Vagina (tissue), 2 donors: ENCODE measurements at regions not wholly inside any gene's neighbourhood (a gene's known extent, or its start where the extent isn't known, plus 50 kb on each side); places are given as distances from the start of the nearest gene placed in this dataset.

ENCODE experiments used
- DNase-seq, 2 donors: peaks; one replicate each; pipeline ENCODE4 v3.0.0-alpha.2; 2017; ENCODE audit errors: extremely low spot score in 2 of 2
- H3K27ac ChIP-seq: fragments of 200-600 bp; sonication (generic); one replicate; pipeline ENCODE4 v1.5.1; 2019
- H3K27me3 ChIP-seq: fragments of 200-600 bp; sonication (generic); one replicate; pipeline ENCODE4 v1.5.1; 2019
- H3K36me3 ChIP-seq, 2 donors: fragments of 200-600 bp; sonication (generic); one replicate each; pipeline ENCODE4 v1.5.1; 2017 to 2019
- H3K4me1 ChIP-seq: fragments of 200-600 bp; sonication (generic); one replicate; pipeline ENCODE4 v1.5.1; 2019
- H3K4me3 ChIP-seq, 2 donors: fragments of 200-600 bp; sonication (generic); 1 replicate in 1 of 2; 2 replicates in 1 of 2; pipeline ENCODE4 v1.5.1; 2016 to 2019
- H3K9me3 ChIP-seq: fragments of 200-600 bp; sonication (generic); one replicate; pipeline ENCODE4 v1.5.1; 2019
- POLR2A ChIP-seq, 2 donors: fragments of 450-650 bp; IDR thresholded peaks; one replicate each; pipeline ENCODE4 v1.6.1; 2017; ENCODE audit warnings: antibody characterized with exemption in 2 of 2, mild to moderate bottlenecking in 2 of 2, moderate library complexity in 2 of 2
- POLR2AphosphoS5 ChIP-seq, 2 donors: sonication (generic); formaldehyde crosslinking; IDR thresholded peaks; one replicate each; pipeline ENCODE4 v1.9.0; 2017; ENCODE audit warnings: antibody characterized with exemption in 2 of 2, mild to moderate bottlenecking in 2 of 2, low read depth in 1 of 2; ENCODE audit not compliant: insufficient read depth in 1 of 2
- intact Hi-C: fragments of 100-400 bp; cut with DNase I; formaldehyde crosslinking; loops from one replicate; pipeline ENCODE4 v1.15.1; 2023
- TF ChIP-seq, protein P1 (sequence below), 3 experiments: fragments of 450-650 bp in 2 of 3; fragments of 200-600 bp in 1 of 3; sonication (generic) in 1 of 3; IDR thresholded peaks; one replicate each; pipeline ENCODE4 v1.5.1; 2017 to 2019; ENCODE audit warnings: antibody characterized with exemption in 3 of 3, mild to moderate bottlenecking in 2 of 3, moderate library complexity in 2 of 3

DNA sequence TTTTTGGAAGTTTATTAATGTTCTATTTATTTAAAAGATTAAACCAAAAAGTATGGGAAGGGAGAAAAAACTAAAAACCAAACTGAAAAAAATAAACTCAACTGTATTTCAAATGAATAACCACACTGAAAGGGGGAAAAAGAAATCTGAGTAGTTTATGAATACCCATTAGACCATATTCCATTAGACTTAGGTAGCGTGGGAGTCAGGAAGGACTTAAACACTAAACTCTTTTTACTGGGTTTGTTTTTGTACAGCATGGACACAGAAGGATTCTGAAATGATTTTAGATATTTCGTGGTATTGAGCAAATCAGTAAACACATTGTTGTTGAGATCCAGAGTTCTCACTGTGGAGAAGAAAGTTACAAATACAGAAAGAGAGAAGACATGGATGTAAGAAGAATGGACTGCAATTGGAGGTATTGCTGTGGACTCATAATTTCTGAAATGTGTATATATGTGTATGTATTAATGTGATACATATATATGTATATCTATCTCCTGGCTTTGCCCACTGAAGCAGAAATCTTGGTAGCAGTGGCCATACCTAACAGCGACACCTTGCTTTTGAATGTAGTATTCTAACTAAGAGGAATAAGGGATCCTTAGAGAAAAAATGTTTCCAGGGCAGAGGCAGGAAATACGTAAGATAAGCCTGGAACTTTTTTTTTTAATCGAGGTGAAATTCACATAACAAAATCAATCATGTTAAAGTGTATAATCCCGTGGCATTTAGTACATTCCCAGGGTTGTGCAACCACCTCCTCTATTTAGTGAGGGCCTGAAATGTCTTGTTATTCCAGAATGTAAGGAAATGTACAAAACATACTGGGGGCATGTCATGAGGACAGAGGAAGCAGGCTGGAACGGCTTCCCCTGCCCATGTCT is 228.8 kb downstream of the SMARCA2 start:
- no peaks in the 10 kb centered on the region for H3K27me3 ChIP-seq
- intact Hi-C loops, result no loop called here
- TF ChIP-seq POLR2AphosphoS5 (IDR thresholded peaks at IDR 0.05; ENCODE audit: insufficient read depth in 1 of 2, low read depth in 1 of 2) (no peak), POLR2A (IDR thresholded peaks at IDR 0.05) (no peak)
- TF ChIP-seq, protein P1, sequence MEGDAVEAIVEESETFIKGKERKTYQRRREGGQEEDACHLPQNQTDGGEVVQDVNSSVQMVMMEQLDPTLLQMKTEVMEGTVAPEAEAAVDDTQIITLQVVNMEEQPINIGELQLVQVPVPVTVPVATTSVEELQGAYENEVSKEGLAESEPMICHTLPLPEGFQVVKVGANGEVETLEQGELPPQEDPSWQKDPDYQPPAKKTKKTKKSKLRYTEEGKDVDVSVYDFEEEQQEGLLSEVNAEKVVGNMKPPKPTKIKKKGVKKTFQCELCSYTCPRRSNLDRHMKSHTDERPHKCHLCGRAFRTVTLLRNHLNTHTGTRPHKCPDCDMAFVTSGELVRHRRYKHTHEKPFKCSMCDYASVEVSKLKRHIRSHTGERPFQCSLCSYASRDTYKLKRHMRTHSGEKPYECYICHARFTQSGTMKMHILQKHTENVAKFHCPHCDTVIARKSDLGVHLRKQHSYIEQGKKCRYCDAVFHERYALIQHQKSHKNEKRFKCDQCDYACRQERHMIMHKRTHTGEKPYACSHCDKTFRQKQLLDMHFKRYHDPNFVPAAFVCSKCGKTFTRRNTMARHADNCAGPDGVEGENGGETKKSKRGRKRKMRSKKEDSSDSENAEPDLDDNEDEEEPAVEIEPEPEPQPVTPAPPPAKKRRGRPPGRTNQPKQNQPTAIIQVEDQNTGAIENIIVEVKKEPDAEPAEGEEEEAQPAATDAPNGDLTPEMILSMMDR (IDR thresholded peaks at IDR 0.05), result no peak
- no peak for DNase-seq
- no peak overlapping the region for H3K27ac ChIP-seq
- no peak overlapping the region for H3K4me3 ChIP-seq
- no peaks in the 10 kb centered on the region for H3K36me3 ChIP-seq
- H3K4me1 ChIP-seq, result peaks cover 11% of the 10 kb centered on the region
- H3K9me3 ChIP-seq, result no peaks in the 10 kb centered on the region

DNA sequence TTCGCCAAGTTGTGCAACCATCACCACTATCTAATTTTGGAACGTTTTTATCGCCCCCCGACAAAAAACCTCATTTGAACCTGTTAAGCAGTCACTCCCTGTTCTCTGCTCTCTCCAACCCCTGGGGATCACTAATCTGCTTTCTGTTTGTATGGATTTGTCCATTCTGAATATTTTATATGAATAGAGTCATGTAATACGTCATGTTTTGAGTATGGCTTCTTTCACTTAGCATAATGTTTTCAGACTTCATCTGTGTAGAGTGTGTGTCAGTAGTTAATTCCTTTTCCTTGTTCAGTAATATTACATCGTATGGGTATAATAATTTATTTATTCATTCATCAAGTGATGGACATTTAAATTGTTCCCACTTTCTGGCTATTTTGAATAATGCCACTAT is 232.2 kb downstream of the SMARCA2 start:
- DNase-seq, result no peak
- no peaks in the 10 kb centered on the region for H3K9me3 ChIP-seq
- no peaks in the 10 kb centered on the region for H3K27me3 ChIP-seq
- TF ChIP-seq, protein P1 (IDR thresholded peaks at IDR 0.05), result no peak
- no peak for TF ChIP-seq POLR2AphosphoS5 (IDR thresholded peaks at IDR 0.05; ENCODE audit: insufficient read depth in 1 of 2, low read depth in 1 of 2)
- no peak for TF ChIP-seq POLR2A (IDR thresholded peaks at IDR 0.05)
- no peak overlapping the region for H3K4me3 ChIP-seq
- no peaks in the 10 kb centered on the region for H3K36me3 ChIP-seq
- intact Hi-C loops, result no loop called here
- H3K4me1 ChIP-seq, result peaks cover 8% of the 10 kb centered on the region
- no peak overlapping the region for H3K27ac ChIP-seq

DNA sequence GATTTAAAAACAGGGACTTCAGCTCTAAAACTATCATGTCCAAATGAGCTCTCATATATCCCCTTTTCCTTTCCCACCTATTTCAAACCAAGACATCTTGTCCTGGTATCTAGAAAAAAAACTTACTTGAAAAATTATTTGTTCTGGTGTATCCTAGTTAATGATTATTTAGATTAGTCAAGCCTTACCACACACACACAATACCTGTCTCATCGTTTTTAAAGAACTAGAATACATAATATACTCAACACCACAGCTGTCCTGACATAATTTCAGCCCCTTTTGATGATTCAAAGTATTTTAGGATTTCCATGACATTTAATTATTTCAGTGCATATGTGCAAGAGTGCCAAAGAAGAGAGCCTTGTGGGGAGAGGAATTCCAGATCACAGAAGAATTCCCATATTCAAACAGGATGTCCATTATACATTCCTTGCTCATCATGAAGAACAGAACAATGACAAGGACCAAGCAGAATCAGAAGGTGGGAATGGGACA is 233.7 kb downstream of the SMARCA2 start:
- H3K27ac ChIP-seq, result no peak overlapping the region
- no peak for DNase-seq
- no peaks in the 10 kb centered on the region for H3K36me3 ChIP-seq
- no peak overlapping the region for H3K4me3 ChIP-seq
- no peaks in the 10 kb centered on the region for H3K4me1 ChIP-seq
- TF ChIP-seq POLR2AphosphoS5 (IDR thresholded peaks at IDR 0.05; ENCODE audit: insufficient read depth in 1 of 2, low read depth in 1 of 2) (no peak), POLR2A (IDR thresholded peaks at IDR 0.05) (no peak)
- TF ChIP-seq, protein P1 (IDR thresholded peaks at IDR 0.05), result no peak
- H3K27me3 ChIP-seq, result no peaks in the 10 kb centered on the region
- intact Hi-C loops, result no loop called here
- no peaks in the 10 kb centered on the region for H3K9me3 ChIP-seq

DNA sequence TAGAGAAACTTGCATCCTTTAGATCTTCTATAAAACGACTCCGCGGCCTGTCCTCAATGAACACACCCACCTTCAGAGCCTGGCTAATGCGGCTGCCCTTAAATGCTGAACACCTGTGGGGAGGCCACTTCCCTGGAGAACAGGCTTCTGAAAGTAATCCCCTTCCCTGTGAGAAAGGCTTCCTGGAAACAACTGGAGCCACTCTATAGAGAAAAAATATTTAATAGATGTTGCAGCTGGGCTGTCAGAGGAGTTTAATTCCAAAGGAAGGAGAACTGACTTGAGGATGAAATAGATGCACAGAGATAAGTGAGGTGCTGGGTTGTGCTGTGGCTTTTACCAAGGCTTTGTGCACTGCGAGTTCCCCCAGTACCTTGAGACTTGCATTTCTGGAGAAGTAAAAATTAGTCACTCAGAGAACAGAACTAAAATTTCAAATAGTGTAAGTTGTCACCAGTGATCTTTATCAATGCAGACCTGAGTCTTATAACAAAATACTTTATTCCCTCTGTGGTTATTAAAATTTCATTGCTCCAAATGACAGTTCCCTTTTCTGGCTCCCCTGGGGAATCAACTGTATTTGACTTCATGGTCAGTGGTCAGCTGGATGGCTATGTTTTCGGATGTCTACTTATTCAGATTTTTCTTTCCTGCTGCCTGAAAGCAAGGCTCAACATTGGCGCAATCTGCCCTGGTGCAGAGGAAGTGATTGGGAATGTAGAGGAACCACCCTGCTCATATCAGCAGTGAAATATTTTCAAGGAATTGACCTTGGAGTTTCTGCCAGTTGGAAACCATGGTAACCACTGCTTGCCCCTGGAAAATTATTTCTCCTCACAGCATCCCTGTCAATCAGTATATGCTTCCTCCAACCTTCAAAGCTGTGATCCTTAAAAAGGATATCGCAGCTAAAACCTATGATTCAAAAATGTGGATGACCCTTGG is 238.8 kb downstream of the SMARCA2 start:
- TF ChIP-seq POLR2A (IDR thresholded peaks at IDR 0.05), result no peak

DNA sequence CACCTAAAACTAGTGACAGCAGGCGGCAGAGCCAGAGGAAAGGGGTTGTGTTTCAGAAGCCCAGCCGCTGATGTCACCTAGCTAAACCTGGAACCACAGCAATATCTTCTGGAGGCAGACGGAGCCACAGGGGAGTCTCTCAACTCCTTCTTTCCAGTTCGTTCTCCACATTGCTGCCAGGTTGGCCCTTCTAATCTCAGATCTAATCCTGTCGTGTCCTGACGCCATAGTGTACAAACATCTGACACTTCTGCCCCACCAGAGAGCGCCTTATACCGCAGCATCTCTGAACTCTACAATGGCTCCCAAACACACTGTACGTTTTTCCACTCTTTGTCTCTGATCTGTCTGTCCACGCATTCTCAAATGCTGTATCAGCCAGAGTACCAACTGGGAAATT is 240.0 kb downstream of the SMARCA2 start:
- Histone ChIP-seq H3K4me3 (no peak overlapping the region), H3K27ac (no peak overlapping the region), H3K36me3 (no peaks in the 10 kb centered on the region), H3K4me1 (no peaks in the 10 kb centered on the region), H3K27me3 (no peaks in the 10 kb centered on the region), H3K9me3 (no peaks in the 10 kb centered on the region)
- no peak for DNase-seq
- intact Hi-C loops, result no loop called here
- TF ChIP-seq POLR2A (IDR thresholded peaks at IDR 0.05) (no peak), POLR2AphosphoS5 (IDR thresholded peaks at IDR 0.05; ENCODE audit: insufficient read depth in 1 of 2, low read depth in 1 of 2) (no peak)
- TF ChIP-seq, protein P1 (IDR thresholded peaks at IDR 0.05), result no peak

More for the DNA sequence above, 238.8 kb downstream of the SMARCA2 start:
- Histone ChIP-seq H3K4me1 (no peaks in the 10 kb centered on the region), H3K27me3 (no peaks in the 10 kb centered on the region), H3K9me3 (no peaks in the 10 kb centered on the region), H3K27ac (no peak overlapping the region), H3K4me3 (no peak overlapping the region), H3K36me3 (no peaks in the 10 kb centered on the region)
- peak in 1 of 2 donors; percentile 18 for DNase-seq
- intact Hi-C loops, result no loop called here
